Stimulated activated CD8-positive, alpha-beta memory T cell treated with anti-CD3 and anti-CD28 coated beads, Interleukin-4, amount 100 ng/mL, for 48 hours (primary cell): ENCODE measurements at regions not wholly inside any gene's neighbourhood (a gene's known extent, or its start where the extent isn't known, plus 50 kb on each side); places are given as distances from the start of the nearest gene placed in this dataset.

ENCODE experiments used
- DNase-seq: peaks from one replicate; pipeline ENCODE4 v3.0.0-alpha.2; 2020

GRCh38 chrX:10902001-10902400 lies 209.1 kb upstream of the HCCS start:
- no peak for DNase-seq

GRCh38 chrX:10903523-10903922 lies 207.6 kb upstream of the HCCS start:
- DNase-seq: no peak

- no peak for DNase-seq
Measured at GRCh38 chrX:10904220-10904619, 206.9 kb upstream of the HCCS start.

- no peak for DNase-seq
Measured at GRCh38 chrX:10906866-10907265, 204.3 kb upstream of the HCCS start.

- DNase-seq: no peak
Measured at GRCh38 chrX:10922159-10922558, 189.0 kb upstream of the HCCS start.

GRCh38 chrX:10922835-10923234 lies 188.3 kb upstream of the HCCS start:
- DNase-seq: no peak

GRCh38 chrX:10923466-10923865 lies 187.7 kb upstream of the HCCS start:
- DNase-seq: no peak

GRCh38 chrX:10926404-10926803 lies 184.7 kb upstream of the HCCS start:
- no peak for DNase-seq

- DNase-seq: no peak
Measured at GRCh38 chrX:10926891-10927290, 184.2 kb upstream of the HCCS start.

GRCh38 chrX:10929747-10930146 lies 181.4 kb upstream of the HCCS start:
- DNase-seq: no peak

GRCh38 chrX:10930151-10930550 lies 181.0 kb upstream of the HCCS start:
- DNase-seq: no peak

- no peak for DNase-seq
Measured at GRCh38 chrX:10931976-10932375, 179.2 kb upstream of the HCCS start.

GRCh38 chrX:10932842-10933440 lies 178.2 kb upstream of the HCCS start:
- DNase-seq: no peak

- no peak for DNase-seq
Measured at GRCh38 chrX:10935501-10935900, 175.6 kb upstream of the HCCS start.

- DNase-seq: no peak
Measured at GRCh38 chrX:10936976-10937375, 174.2 kb upstream of the HCCS start.

GRCh38 chrX:10938365-10938923 lies 172.7 kb upstream of the HCCS start:
- DNase-seq: no peak

- DNase-seq: no peak
Measured at GRCh38 chrX:10939424-10939823, 171.7 kb upstream of the HCCS start.

- DNase-seq: no peak
Measured at GRCh38 chrX:10944136-10944885, 166.8 kb upstream of the HCCS start.

- no peak for DNase-seq
Measured at GRCh38 chrX:10945498-10945897, 165.6 kb upstream of the HCCS start.

- DNase-seq: no peak
Measured at GRCh38 chrX:10949541-10949940, 161.6 kb upstream of the HCCS start.

GRCh38 chrX:10952619-10953018 lies 158.5 kb upstream of the HCCS start:
- no peak for DNase-seq

GRCh38 chrX:10965174-10965798 lies 145.8 kb upstream of the HCCS start:
- no peak for DNase-seq

- DNase-seq: no peak
Measured at GRCh38 chrX:10966057-10966456, 145.1 kb upstream of the HCCS start.

- DNase-seq: no peak
Measured at GRCh38 chrX:10971176-10971575, 140.0 kb upstream of the HCCS start.
